ENCODE measurements at regions not wholly inside any gene's neighbourhood (a gene's known extent, or its start where the extent isn't known, plus 50 kb on each side); places are given as distances from the start of the nearest gene placed in this dataset.

DNA sequence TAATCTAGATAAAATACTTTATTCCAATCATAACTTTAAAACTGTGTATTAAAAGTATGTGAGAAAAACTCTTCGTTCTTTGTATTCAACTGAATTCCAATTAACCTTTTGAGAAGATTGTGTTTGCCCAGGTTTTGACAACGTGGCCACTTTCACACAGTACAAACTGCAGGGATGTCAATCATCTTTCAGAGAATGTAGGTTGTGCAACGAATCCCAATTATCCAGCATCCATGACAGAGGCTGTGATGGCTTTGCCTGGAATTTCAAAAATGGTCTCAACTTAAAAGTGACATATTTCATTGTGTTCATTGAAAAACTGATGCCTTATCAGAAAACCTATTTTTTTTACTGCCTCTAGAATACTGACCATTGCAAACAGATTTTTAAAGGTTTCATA, 615.1 kb upstream of the KCNMB2 start:
- H3K9ac ChIP-seq, result no peak overlapping the region
- H3K36me3 ChIP-seq (ENCODE audit: control insufficient read depth, insufficient read depth, low read length), result no peaks in the 10 kb centered on the region
- no peaks in the 10 kb centered on the region for H3K27me3 ChIP-seq (ENCODE audit: control insufficient read depth, insufficient read depth, low read length)
- H3K27ac ChIP-seq, result no peak overlapping the region
- H3K79me2 ChIP-seq, result no peaks in the 10 kb centered on the region
- H3K4me3 ChIP-seq (ENCODE audit: low read depth, low read length), result no peak overlapping the region
- no peak overlapping the region for H2AFZ ChIP-seq
- no peak overlapping the region for H3K4me2 ChIP-seq (ENCODE audit: low read length)
- no peaks in the 10 kb centered on the region for H3K9me3 ChIP-seq (ENCODE audit: control insufficient read depth, low read length)
- TF ChIP-seq, protein P1, sequence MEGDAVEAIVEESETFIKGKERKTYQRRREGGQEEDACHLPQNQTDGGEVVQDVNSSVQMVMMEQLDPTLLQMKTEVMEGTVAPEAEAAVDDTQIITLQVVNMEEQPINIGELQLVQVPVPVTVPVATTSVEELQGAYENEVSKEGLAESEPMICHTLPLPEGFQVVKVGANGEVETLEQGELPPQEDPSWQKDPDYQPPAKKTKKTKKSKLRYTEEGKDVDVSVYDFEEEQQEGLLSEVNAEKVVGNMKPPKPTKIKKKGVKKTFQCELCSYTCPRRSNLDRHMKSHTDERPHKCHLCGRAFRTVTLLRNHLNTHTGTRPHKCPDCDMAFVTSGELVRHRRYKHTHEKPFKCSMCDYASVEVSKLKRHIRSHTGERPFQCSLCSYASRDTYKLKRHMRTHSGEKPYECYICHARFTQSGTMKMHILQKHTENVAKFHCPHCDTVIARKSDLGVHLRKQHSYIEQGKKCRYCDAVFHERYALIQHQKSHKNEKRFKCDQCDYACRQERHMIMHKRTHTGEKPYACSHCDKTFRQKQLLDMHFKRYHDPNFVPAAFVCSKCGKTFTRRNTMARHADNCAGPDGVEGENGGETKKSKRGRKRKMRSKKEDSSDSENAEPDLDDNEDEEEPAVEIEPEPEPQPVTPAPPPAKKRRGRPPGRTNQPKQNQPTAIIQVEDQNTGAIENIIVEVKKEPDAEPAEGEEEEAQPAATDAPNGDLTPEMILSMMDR (IDR thresholded peaks at IDR 0.05), result no peak
- no peaks in the 10 kb centered on the region for H3K4me1 ChIP-seq

DNA sequence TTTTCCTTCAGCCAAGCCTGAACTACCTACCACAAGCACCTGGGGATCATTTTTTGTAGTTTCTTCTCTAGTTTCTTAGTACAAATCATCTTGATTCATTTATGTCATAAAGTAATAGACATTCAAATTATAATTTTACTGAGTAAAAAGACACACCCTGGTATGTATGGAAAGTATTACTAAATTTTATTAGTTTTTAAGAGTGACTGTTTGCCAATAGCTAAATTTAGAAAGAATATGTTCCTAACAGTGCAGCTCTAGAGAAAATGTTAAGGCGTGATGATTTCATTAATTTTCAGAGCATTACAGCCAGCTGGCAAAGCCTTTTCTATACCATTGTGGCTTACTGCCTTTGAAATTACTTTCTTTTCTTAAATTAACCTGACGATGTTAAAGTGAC, 612.0 kb upstream of the KCNMB2 start:
- Histone ChIP-seq H3K79me2 (no peaks in the 10 kb centered on the region), H2AFZ (no peak overlapping the region), H3K4me3 (ENCODE audit: low read depth, low read length) (no peak overlapping the region), H3K4me2 (ENCODE audit: low read length) (no peak overlapping the region), H3K36me3 (ENCODE audit: control insufficient read depth, insufficient read depth, low read length) (no peaks in the 10 kb centered on the region), H3K27ac (no peak overlapping the region), H3K27me3 (ENCODE audit: control insufficient read depth, insufficient read depth, low read length) (no peaks in the 10 kb centered on the region), H3K9me3 (ENCODE audit: control insufficient read depth, low read length) (no peaks in the 10 kb centered on the region), H3K9ac (no peak overlapping the region), H3K4me1 (no peaks in the 10 kb centered on the region)
- TF ChIP-seq, protein P1 (IDR thresholded peaks at IDR 0.05), result no peak

DNA sequence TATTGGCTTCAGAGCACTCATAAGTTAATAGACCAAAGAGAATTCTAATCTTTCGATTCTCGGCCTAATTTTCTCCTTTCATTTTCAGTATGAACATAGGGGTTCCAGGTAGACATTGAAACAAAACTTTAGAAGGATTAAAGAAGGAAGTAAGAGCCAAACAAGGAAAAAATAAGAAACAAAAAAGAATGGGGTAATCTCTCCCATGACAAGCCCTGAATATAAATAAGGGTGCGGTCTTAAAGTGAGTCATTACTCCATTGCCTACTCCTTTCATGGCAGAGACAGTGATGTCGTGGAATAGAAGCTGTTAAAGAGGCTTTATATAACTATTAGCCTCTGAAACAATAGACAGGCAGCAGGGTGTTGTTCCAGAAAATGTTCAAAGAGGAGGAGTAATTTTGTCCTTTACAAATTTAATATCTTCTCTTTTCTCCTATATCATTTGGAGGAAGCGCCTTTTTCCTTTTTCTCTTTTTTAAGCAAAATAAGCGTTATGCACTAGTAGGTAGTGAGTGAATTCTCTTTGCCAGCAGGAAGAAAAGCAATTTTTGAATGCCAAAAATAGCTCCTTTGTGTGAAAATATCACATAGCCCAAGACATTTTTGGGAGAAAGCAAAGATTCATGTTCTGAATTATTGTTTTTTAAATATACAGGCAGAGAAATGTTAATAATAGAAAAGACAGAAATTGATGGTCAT, 607.9 kb upstream of the KCNMB2 start:
- TF ChIP-seq, protein P1 (IDR thresholded peaks at IDR 0.05), result no peak

DNA sequence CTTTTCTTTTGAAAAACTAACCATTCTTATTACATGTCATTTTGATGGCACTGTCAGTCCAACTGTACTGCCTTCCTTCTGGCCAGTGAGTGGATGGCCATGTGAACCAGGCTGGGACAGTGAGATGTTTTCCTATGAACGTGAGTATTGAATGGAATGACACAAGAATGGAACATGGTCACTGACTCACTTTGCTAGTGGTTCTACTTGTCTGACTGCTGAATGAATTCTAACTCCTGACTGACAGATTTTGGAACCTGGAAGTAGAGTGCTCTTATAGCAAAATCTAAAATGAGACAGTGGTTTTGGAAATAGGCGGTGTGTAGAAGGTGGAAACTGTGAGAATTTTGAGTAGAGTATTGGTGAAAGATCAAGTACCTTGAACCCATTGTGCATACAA, 606.9 kb upstream of the KCNMB2 start:
- Histone ChIP-seq H3K79me2 (no peaks in the 10 kb centered on the region), H3K27me3 (ENCODE audit: control insufficient read depth, insufficient read depth, low read length) (no peaks in the 10 kb centered on the region), H3K36me3 (ENCODE audit: control insufficient read depth, insufficient read depth, low read length) (no peaks in the 10 kb centered on the region), H3K4me3 (ENCODE audit: low read depth, low read length) (no peak overlapping the region), H3K27ac (no peak overlapping the region), H3K9me3 (ENCODE audit: control insufficient read depth, low read length) (no peaks in the 10 kb centered on the region), H2AFZ (no peak overlapping the region), H3K4me2 (ENCODE audit: low read length) (no peak overlapping the region), H3K9ac (no peak overlapping the region), H3K4me1 (peaks cover 42% of the 10 kb centered on the region)
- TF ChIP-seq, protein P1 (IDR thresholded peaks at IDR 0.05), result no peak

More for the DNA sequence above, 607.9 kb upstream of the KCNMB2 start:
- no peaks in the 10 kb centered on the region for H3K27me3 ChIP-seq (ENCODE audit: control insufficient read depth, insufficient read depth, low read length)
- no peak overlapping the region for H3K4me3 ChIP-seq (ENCODE audit: low read depth, low read length)
- no peaks in the 10 kb centered on the region for H3K36me3 ChIP-seq (ENCODE audit: control insufficient read depth, insufficient read depth, low read length)
- no peak overlapping the region for H2AFZ ChIP-seq
- no peak overlapping the region for H3K9ac ChIP-seq
- H3K79me2 ChIP-seq, result no peaks in the 10 kb centered on the region
- H3K9me3 ChIP-seq (ENCODE audit: control insufficient read depth, low read length), result no peaks in the 10 kb centered on the region
- peaks cover 33% of the 10 kb centered on the region for H3K4me1 ChIP-seq
- H3K4me2 ChIP-seq (ENCODE audit: low read length), result no peak overlapping the region
- H3K27ac ChIP-seq, result no peak overlapping the region

DNA sequence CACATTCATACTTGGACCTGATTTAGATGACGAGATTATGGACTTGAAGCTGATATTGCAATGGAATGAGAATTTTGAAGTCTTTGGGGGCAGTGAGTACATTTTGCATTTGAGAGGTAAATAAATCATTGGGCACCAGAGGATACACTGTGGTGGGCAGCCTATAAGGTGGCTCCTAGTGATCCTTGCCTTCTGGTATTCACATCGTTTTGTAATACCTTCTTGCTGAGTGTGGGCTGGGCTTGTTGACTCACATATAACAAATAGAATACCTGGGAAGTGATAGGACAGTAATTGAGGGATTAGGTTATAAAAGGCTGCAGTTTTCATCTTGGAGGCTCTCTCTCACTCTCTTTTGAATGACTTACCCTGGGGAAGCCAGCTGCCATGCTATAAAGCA, 605.5 kb upstream of the KCNMB2 start:
- Histone ChIP-seq H3K4me3 (ENCODE audit: low read depth, low read length) (no peak overlapping the region), H3K4me2 (ENCODE audit: low read length) (no peak overlapping the region), H2AFZ (peak overlapping the region; percentile 46), H3K9ac (no peak overlapping the region), H3K27ac (peak overlapping the region; percentile 17), H3K79me2 (no peaks in the 10 kb centered on the region), H3K27me3 (ENCODE audit: control insufficient read depth, insufficient read depth, low read length) (no peaks in the 10 kb centered on the region), H3K36me3 (ENCODE audit: control insufficient read depth, insufficient read depth, low read length) (no peaks in the 10 kb centered on the region), H3K9me3 (ENCODE audit: control insufficient read depth, low read length) (no peaks in the 10 kb centered on the region), H3K4me1 (peaks cover 44% of the 10 kb centered on the region)
- TF ChIP-seq, protein P1 (IDR thresholded peaks at IDR 0.05), result no peak
